ENCODE measurements at regions not wholly inside any gene's neighbourhood (a gene's known extent, or its start where the extent isn't known, plus 50 kb on each side); places are given as distances from the start of the nearest gene placed in this dataset.

DNA sequence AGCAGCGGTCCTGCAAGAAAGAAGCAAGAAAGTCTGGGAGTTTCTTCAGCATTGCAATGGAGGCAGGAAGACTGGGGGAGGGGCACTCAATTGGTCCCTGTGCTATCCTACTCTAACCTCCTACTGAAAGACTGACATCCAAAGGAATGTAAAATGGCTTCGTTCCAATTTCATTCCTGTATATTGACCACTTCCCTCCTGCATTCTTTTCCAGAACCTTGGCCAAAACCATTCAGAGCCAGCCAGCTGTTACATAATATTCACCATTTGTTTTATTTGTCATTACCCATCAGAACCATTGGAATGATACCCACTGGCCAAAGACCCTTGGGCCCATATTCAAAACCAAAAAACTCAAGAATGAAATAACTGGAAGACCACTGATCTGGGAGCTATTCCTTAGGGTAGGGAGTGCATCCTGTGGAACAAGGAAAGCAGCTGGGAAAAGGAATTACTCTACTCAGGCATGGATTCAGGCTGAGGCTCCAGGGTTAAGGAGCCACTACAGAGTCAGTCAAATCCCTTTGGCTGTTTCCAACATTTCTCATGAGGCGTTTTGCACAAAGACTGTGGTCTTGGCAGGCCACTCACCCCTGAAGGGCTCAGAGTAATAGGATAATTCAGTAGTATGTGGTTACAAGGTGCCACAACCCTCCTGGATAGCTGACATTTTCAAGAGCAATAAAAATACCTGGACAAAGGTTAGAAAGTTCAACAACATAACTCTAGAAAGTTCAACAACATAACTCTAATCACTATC lies 148.7 kb upstream of the SLC1A3 start:
- no peak for DNase-seq
- no peak overlapping the region for H3K56ac ChIP-seq (ENCODE audit: extremely low read depth, insufficient read depth, low read length)
- H3K4me3 ChIP-seq (ENCODE audit: insufficient read depth, low read depth, low read length): no peak overlapping the region
- no peak overlapping the region for H2BK20ac ChIP-seq (ENCODE audit: low read depth, low read length)
- H3K23ac ChIP-seq (ENCODE audit: low read depth, low read length): no peak overlapping the region
- H3K9me1 ChIP-seq (ENCODE audit: insufficient read depth, low read length): no peaks in the 10 kb centered on the region
- H2AK5ac ChIP-seq (ENCODE audit: low read depth, low read length): no peak overlapping the region
- WGBS, 2 experiments (ENCODE audit: extremely low coverage in 2 of 2, insufficient read length in 1 of 2): 71% methylated on average over 1 of the region's 3 CpGs; no CpG with 5 or more reads in 1 of the 2 experiments
- in situ Hi-C loops (cut with MboI; ENCODE audit: low sequenced_read_pairs) (no loop called here), intact Hi-C loops (cut with micrococcal nuclease) (no loop called here), dilution Hi-C loops (cut with HindIII; ENCODE audit: low sequenced_read_pairs, unreplicated experiment) (no loop called here)
- no peak overlapping the region for H4K91ac ChIP-seq (ENCODE audit: insufficient read depth, low read depth, low read length)
- CTCF ChIA-PET: no interaction called here
- no peaks in the 10 kb centered on the region for H3K4me1 ChIP-seq (ENCODE audit: control insufficient read depth, insufficient read depth, low read length)
- no peak overlapping the region for H3K4ac ChIP-seq (ENCODE audit: low read depth, low read length)
- H3K27ac ChIP-seq (ENCODE audit: insufficient read depth, low read length): no peak overlapping the region
- no peak overlapping the region for H4K8ac ChIP-seq (ENCODE audit: low read depth in 2 of 2, low read length in 2 of 2)
- no peak for TF ChIP-seq CHD1 (IDR thresholded peaks at IDR 0.05; ENCODE audit: low read depth, low read length)
- TF ChIP-seq CEBPB (IDR thresholded peaks at IDR 0.05; ENCODE audit: low read depth, low read length): no peak
- no peak for TF ChIP-seq MAFK (IDR thresholded peaks at IDR 0.05; ENCODE audit: low read depth, low read length)
- TF ChIP-seq MXI1 (IDR thresholded peaks at IDR 0.05; ENCODE audit: borderline replicate concordance, low read depth, low read length): no peak
- no peak for TF ChIP-seq RCOR1 (IDR thresholded peaks at IDR 0.05; ENCODE audit: insufficient replicate concordance, low read length)
- TF ChIP-seq, protein P1, sequence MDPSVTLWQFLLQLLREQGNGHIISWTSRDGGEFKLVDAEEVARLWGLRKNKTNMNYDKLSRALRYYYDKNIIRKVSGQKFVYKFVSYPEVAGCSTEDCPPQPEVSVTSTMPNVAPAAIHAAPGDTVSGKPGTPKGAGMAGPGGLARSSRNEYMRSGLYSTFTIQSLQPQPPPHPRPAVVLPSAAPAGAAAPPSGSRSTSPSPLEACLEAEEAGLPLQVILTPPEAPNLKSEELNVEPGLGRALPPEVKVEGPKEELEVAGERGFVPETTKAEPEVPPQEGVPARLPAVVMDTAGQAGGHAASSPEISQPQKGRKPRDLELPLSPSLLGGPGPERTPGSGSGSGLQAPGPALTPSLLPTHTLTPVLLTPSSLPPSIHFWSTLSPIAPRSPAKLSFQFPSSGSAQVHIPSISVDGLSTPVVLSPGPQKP (IDR thresholded peaks at IDR 0.05; ENCODE audit: borderline replicate concordance, low read depth, low read length): no peak
- no peak for TF ChIP-seq BHLHE40 (IDR thresholded peaks at IDR 0.05; ENCODE audit: low read depth, low read length)
- TF ChIP-seq RAD21 (IDR thresholded peaks at IDR 0.05; ENCODE audit: low read length): no peak
- TF ChIP-seq POLR2A (IDR thresholded peaks at IDR 0.05; ENCODE audit: low read depth, low read length): no peak
- TF ChIP-seq NFE2L2 (IDR thresholded peaks at IDR 0.05; ENCODE audit: low read depth, low read length): no peak
- TF ChIP-seq SMC3 (IDR thresholded peaks at IDR 0.05; ENCODE audit: low read depth, low read length): no peak
- TF ChIP-seq, protein P2, sequence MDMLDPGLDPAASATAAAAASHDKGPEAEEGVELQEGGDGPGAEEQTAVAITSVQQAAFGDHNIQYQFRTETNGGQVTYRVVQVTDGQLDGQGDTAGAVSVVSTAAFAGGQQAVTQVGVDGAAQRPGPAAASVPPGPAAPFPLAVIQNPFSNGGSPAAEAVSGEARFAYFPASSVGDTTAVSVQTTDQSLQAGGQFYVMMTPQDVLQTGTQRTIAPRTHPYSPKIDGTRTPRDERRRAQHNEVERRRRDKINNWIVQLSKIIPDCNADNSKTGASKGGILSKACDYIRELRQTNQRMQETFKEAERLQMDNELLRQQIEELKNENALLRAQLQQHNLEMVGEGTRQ (IDR thresholded peaks at IDR 0.05; ENCODE audit: low read depth, low read length): no peak
- TF ChIP-seq MAZ (IDR thresholded peaks at IDR 0.05; ENCODE audit: borderline replicate concordance, low read depth, low read length): no peak
- no peak for TF ChIP-seq CTCF (conservative IDR thresholded peaks at IDR 0.05; ENCODE audit: low read depth, low read length)
- TF ChIP-seq FOS (IDR thresholded peaks at IDR 0.05; ENCODE audit: low read depth, low read length): no peak
- no peak for TF ChIP-seq RFX5 (IDR thresholded peaks at IDR 0.05; ENCODE audit: low read depth, low read length)
- no peak overlapping the region for H3K9ac ChIP-seq (ENCODE audit: low read depth, low read length)
- H3K27me3 ChIP-seq (ENCODE audit: control insufficient read depth, insufficient read depth, low read length): 0 out of 2 replicates have a peak, but pooled peaks cover 2% of the 10 kb centered on the region
- no peak overlapping the region for H2BK15ac ChIP-seq (ENCODE audit: low read depth, low read length)
- H4K20me1 ChIP-seq (ENCODE audit: insufficient read depth, low read length): no peaks in the 10 kb centered on the region
- no peak overlapping the region for H4K5ac ChIP-seq (ENCODE audit: low read depth, low read length)
- no peak overlapping the region for H3K4me2 ChIP-seq (ENCODE audit: low read depth, low read length)
- ATAC-seq (ENCODE audit: low read depth): no peak
- no peaks in the 10 kb centered on the region for H3K36me3 ChIP-seq (ENCODE audit: control insufficient read depth, insufficient read depth, low read length)
- H3K9me3 ChIP-seq (ENCODE audit: control insufficient read depth, insufficient read depth, low read length): no peaks in the 10 kb centered on the region
- no peak overlapping the region for H3K14ac ChIP-seq (replicated peaks; ENCODE audit: low read depth, low read length)
- no TSS peak for BruUV-seq (replicated peaks)
- H2AFZ ChIP-seq (replicated peaks; ENCODE audit: low read length, poor library complexity): no peak overlapping the region
- no peak overlapping the region for H3K18ac ChIP-seq (ENCODE audit: low read depth, low read length)
- H2AK9ac ChIP-seq (replicated peaks; ENCODE audit: low read depth, low read length, poor library complexity): no peak overlapping the region
- no peaks in the 10 kb centered on the region for H3K79me1 ChIP-seq (ENCODE audit: low read depth in 1 of 2, low read length in 2 of 2)
- POLR2A ChIA-PET (ENCODE audit: unreplicated experiment): no interaction called here
- H2BK5ac ChIP-seq (ENCODE audit: low read depth, low read length, poor library complexity, severe bottlenecking): no peak overlapping the region
- H2BK120ac ChIP-seq (ENCODE audit: low read depth, low read length): no peak overlapping the region

Data from IMR-90 (cell line).